GM12878 (cell line): ENCODE measurements at regions not wholly inside any gene's neighbourhood (a gene's known extent, or its start where the extent isn't known, plus 50 kb on each side); places are given as distances from the start of the nearest gene placed in this dataset.

Source experiments
- ATAC-seq: fragments of 200-7000 bp; cut with Tn5 transposase; 3 replicates; pipeline ENCODE4 v1.9.1; 2020; ENCODE audit warnings: mild to moderate bottlenecking, moderate library complexity
- BruUV-seq: library from RNA; stranded (reverse); fragments of 400-500 nt; replicated peaks from 2 replicates; lab custom pipeline; 2021; lab: Mats Ljungman, UMichigan
- CTCF ChIA-PET: fragments of 300-600 bp; sonication (Branson Sonifier 250); formaldehyde crosslinking; extraction: SDS; loops from one replicate; lab custom pipeline; 2021; ENCODE audit warnings: inconsistent platforms; lab: Yijun Ruan, JAX
- POLR2A ChIA-PET: fragments of 350-600 bp; formaldehyde crosslinking; extraction: SDS; loops from one replicate; lab custom pipeline; 2021; ENCODE audit warnings: inconsistent platforms; lab: Charles Lee
- RAD21 ChIA-PET: fragments of 300-600 bp; sonication (Branson Sonifier 250); formaldehyde crosslinking; loops from one replicate; lab custom pipeline; 2023; ENCODE audit warnings: antibody characterized with exemption; ENCODE audit not compliant: unreplicated experiment; lab: Charles Lee
- SMC1A ChIA-PET: fragments of 300-600 bp; sonication (Branson Sonifier 250); formaldehyde crosslinking; loops from one replicate; lab custom pipeline; 2023; ENCODE audit not compliant: unreplicated experiment, uncharacterized antibody; lab: Charles Lee
- DNase-seq: peaks from one replicate; pipeline ENCODE4 v3.0.0-alpha.2; 2011; ENCODE audit warnings: low read depth, low spot score
- FAIRE-seq: peaks from 3 replicates; lab custom pipeline; 2011; peaks lifted over from hg19 to GRCh38; lab: Jason Lieb, UNC
- H2AFZ ChIP-seq: 2 replicates; pipeline ENCODE4 v1.6.0; 2011; ENCODE audit warnings: low read depth, low read length, control low read depth; ENCODE audit not compliant: control insufficient read depth
- H3K27ac ChIP-seq: 2 replicates; pipeline ENCODE4 v1.5.1; 2011; ENCODE audit warnings: control low read depth; ENCODE audit not compliant: control insufficient read depth, insufficient read depth
- H3K27me3 ChIP-seq, 2 experiments: replicated peaks in 1 of 2; 2 replicates each; pipeline versions ENCODE4 v1.6.0 to v1.6.1; 2011; ENCODE audit warnings: low read length in 1 of 2; ENCODE audit not compliant: control insufficient read depth in 2 of 2, insufficient read depth in 2 of 2
- H3K36me3 ChIP-seq, 2 experiments: 2 replicates each; pipeline ENCODE4 v1.5.1; 2011; ENCODE audit warnings: low read length in 1 of 2; ENCODE audit not compliant: control insufficient read depth in 2 of 2, insufficient read depth in 2 of 2
- H3K4me1 ChIP-seq: 2 replicates; pipeline ENCODE4 v1.6.1; 2011; ENCODE audit warnings: mild to moderate bottlenecking, low read length, moderate library complexity, mixed read lengths; ENCODE audit not compliant: control insufficient read depth, insufficient read depth
- H3K4me2 ChIP-seq: 2 replicates; pipeline ENCODE4 v1.6.0; 2011; ENCODE audit warnings: control low read depth; ENCODE audit not compliant: control insufficient read depth, insufficient read depth
- H3K4me3 ChIP-seq: fragments of 200-600 bp; sonication (generic); 2 replicates; pipeline ENCODE4 v1.5.1; 2016
- H3K79me2 ChIP-seq: 2 replicates; pipeline ENCODE4 v1.6.0; 2011; ENCODE audit warnings: low read length; ENCODE audit not compliant: control insufficient read depth, insufficient read depth
- H3K9ac ChIP-seq: 2 replicates; pipeline ENCODE4 v1.8.0; 2011; ENCODE audit warnings: low read length, control low read depth, mixed read lengths; ENCODE audit not compliant: control insufficient read depth, insufficient read depth
- H3K9me3 ChIP-seq: replicated peaks from 3 replicates; pipeline ENCODE4 v1.5.1; 2011; ENCODE audit warnings: mild to moderate bottlenecking, low read length; ENCODE audit not compliant: control insufficient read depth, insufficient read depth
- H4K20me1 ChIP-seq: 2 replicates; pipeline ENCODE4 v1.6.0; 2011; ENCODE audit not compliant: control insufficient read depth, insufficient read depth
- CHD2 ChIP-seq: IDR thresholded peaks from 2 replicates; pipeline ENCODE4 v1.6.1; 2011; ENCODE audit warnings: low read depth, low read length, improper control_type of control experiment, borderline replicate concordance
- CHD4 ChIP-seq: fragments of 200-600 bp; sonication (generic); IDR thresholded peaks from 2 replicates; pipeline ENCODE4 v1.6.1; 2016; ENCODE audit warnings: mild to moderate bottlenecking
- FOXK2 ChIP-seq: fragments of 450-650 bp; IDR thresholded peaks from 2 replicates; pipeline ENCODE4 v1.6.1; 2017; ENCODE audit warnings: mild to moderate bottlenecking, moderate library complexity
- ZSCAN29 ChIP-seq: fragments of 450-650 bp; IDR thresholded peaks from 2 replicates; pipeline ENCODE4 v1.6.1; 2017; ENCODE audit warnings: mild to moderate bottlenecking, moderate library complexity
- whole genome bisulfite sequencing: methylation state at CpG from one replicate; pipeline ENCODE4 v1.1.6; 2016; ENCODE audit warnings: low lambda C conversion rate; ENCODE audit not compliant: insufficient replicate concordance, insufficient coverage; ENCODE audit errors: missing lambda C conversion rate; 5-methylcytosine and 5-hydroxymethylcytosine counted together
- in situ Hi-C: fragments of 300-500 bp; cut with MboI; formaldehyde crosslinking; loops from 9 replicates; pipeline ENCODE4 v1.14.3; 2018; ENCODE audit warnings: mixed read lengths
- intact Hi-C: fragments of 100-400 bp; cut with micrococcal nuclease; formaldehyde crosslinking; loops from one replicate; pipeline ENCODE4 v1.14.2; 2022; ENCODE audit not compliant: unreplicated experiment
- TF ChIP-seq, protein P1 (sequence below): IDR thresholded peaks from 2 replicates; pipeline ENCODE4 v1.6.1; 2012; ENCODE audit warnings: improper control_type of control experiment, low read depth, low read length; ENCODE audit not compliant: insufficient replicate concordance

DNA sequence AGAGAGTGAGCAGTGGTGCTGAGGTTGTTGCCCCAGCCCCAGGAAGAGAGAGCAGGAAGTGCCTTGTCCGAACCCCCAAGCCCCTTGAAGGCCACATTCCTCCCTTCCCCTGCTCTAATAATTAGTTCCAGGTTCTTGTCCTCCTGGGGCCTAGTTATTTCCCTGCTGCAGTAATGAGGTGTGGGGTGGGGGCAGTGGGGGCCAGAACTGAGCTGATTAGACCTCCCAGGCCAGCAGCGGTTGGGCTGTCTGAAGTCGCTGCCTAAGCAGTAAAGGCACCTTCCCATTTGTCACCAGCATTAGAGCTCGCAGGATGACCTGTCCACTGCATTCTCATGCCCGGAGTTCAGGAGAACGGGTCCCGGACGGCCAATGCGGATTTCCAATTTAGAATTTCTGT is 186.5 kb upstream of the CSF3R start:
- DNase-seq (no peak), ATAC-seq (no peak), FAIRE-seq (no peak)
- Histone ChIP-seq H3K4me1 (no peaks in the 10 kb centered on the region), H3K9ac (no peak overlapping the region), H3K36me3 (no peaks in the 10 kb centered on the region), H4K20me1 (no peaks in the 10 kb centered on the region), H3K27ac (no peak overlapping the region), H3K4me3 (no peak overlapping the region), H3K27me3 (peaks cover 0 to 12% of the 10 kb centered on the region in 2 experiments), H3K4me2 (no peak overlapping the region), H3K9me3 (no peaks in the 10 kb centered on the region), H3K79me2 (no peaks in the 10 kb centered on the region), H2AFZ (no peak overlapping the region)
- BruUV-seq = no TSS peak
- CTCF ChIA-PET = no interaction called here
- intact Hi-C loops (no loop called here), in situ Hi-C loops (no loop called here)
- POLR2A ChIA-PET = no interaction called here
- WGBS = 31% methylated on average over 9 of the region's 9 CpGs
- RAD21 ChIA-PET = no interaction called here
- SMC1A ChIA-PET = interaction anchor here (0.7 kb wide), 1 partner anchor 314 kb away, joined by 3 read pairs; no protein-coding TSS in a partner anchor
- TF ChIP-seq, protein P1, sequence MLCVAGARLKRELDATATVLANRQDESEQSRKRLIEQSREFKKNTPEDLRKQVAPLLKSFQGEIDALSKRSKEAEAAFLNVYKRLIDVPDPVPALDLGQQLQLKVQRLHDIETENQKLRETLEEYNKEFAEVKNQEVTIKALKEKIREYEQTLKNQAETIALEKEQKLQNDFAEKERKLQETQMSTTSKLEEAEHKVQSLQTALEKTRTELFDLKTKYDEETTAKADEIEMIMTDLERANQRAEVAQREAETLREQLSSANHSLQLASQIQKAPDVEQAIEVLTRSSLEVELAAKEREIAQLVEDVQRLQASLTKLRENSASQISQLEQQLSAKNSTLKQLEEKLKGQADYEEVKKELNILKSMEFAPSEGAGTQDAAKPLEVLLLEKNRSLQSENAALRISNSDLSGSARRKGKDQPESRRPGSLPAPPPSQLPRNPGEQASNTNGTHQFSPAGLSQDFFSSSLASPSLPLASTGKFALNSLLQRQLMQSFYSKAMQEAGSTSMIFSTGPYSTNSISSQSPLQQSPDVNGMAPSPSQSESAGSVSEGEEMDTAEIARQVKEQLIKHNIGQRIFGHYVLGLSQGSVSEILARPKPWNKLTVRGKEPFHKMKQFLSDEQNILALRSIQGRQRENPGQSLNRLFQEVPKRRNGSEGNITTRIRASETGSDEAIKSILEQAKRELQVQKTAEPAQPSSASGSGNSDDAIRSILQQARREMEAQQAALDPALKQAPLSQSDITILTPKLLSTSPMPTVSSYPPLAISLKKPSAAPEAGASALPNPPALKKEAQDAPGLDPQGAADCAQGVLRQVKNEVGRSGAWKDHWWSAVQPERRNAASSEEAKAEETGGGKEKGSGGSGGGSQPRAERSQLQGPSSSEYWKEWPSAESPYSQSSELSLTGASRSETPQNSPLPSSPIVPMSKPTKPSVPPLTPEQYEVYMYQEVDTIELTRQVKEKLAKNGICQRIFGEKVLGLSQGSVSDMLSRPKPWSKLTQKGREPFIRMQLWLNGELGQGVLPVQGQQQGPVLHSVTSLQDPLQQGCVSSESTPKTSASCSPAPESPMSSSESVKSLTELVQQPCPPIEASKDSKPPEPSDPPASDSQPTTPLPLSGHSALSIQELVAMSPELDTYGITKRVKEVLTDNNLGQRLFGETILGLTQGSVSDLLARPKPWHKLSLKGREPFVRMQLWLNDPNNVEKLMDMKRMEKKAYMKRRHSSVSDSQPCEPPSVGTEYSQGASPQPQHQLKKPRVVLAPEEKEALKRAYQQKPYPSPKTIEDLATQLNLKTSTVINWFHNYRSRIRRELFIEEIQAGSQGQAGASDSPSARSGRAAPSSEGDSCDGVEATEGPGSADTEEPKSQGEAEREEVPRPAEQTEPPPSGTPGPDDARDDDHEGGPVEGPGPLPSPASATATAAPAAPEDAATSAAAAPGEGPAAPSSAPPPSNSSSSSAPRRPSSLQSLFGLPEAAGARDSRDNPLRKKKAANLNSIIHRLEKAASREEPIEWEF = no peak
- TF ChIP-seq CHD2 = no peak
- TF ChIP-seq ZSCAN29 = no peak
- TF ChIP-seq FOXK2 = no peak
- no peak for TF ChIP-seq CHD4
